Gastrocnemius medialis (tissue), 4 donors: ENCODE measurements at regions not wholly inside any gene's neighbourhood (a gene's known extent, or its start where the extent isn't known, plus 50 kb on each side); places are given as distances from the start of the nearest gene placed in this dataset.

Experiments
- CTCF ChIP-seq, 5 experiments: fragments of 450-650 bp in 3 of 5; fragments of 200-600 bp in 2 of 5; sonication (generic) in 2 of 5; IDR thresholded peaks in 4 of 5; conservative IDR thresholded peaks in 1 of 5; 1 replicate in 4 of 5; 2 replicates in 1 of 5; pipeline ENCODE4 v1.5.1; 2016 to 2019; ENCODE audit warnings: antibody characterized with exemption in 5 of 5, mild to moderate bottlenecking in 3 of 5, moderate library complexity in 3 of 5
- POLR2A ChIP-seq, 2 donors: fragments of 450-650 bp; IDR thresholded peaks; one replicate each; pipeline ENCODE4 v1.6.1; 2017; ENCODE audit warnings: antibody characterized with exemption in 2 of 2, mild to moderate bottlenecking in 2 of 2, moderate library complexity in 2 of 2

GRCh38 chr1:232510367-232511110, 119.4 kb downstream of the SIPA1L2 start:
- TF ChIP-seq CTCF (IDR thresholded peaks at IDR 0.05 in 4 of 5, conservative IDR thresholded peaks at IDR 0.05 in 1 of 5) (no peak), POLR2A (IDR thresholded peaks at IDR 0.05) (no peak)
